HG03135 (cell line): ENCODE measurements at regions not wholly inside any gene's neighbourhood (a gene's known extent, or its start where the extent isn't known, plus 50 kb on each side); places are given as distances from the start of the nearest gene placed in this dataset.
"Not testable (repeated sequence)": the region's sequence is repeated elsewhere in the genome, so short reads cannot be mapped to it uniquely, and the experiment has no call there.

Experiments
- ATAC-seq: cut with Tn5 transposase; IDR thresholded peaks from one replicate; pipeline ENCODE4 v1.9.1; 2021; ENCODE audit warnings: mild to moderate bottlenecking, moderate library complexity; ENCODE audit not compliant: unreplicated experiment

DNA sequence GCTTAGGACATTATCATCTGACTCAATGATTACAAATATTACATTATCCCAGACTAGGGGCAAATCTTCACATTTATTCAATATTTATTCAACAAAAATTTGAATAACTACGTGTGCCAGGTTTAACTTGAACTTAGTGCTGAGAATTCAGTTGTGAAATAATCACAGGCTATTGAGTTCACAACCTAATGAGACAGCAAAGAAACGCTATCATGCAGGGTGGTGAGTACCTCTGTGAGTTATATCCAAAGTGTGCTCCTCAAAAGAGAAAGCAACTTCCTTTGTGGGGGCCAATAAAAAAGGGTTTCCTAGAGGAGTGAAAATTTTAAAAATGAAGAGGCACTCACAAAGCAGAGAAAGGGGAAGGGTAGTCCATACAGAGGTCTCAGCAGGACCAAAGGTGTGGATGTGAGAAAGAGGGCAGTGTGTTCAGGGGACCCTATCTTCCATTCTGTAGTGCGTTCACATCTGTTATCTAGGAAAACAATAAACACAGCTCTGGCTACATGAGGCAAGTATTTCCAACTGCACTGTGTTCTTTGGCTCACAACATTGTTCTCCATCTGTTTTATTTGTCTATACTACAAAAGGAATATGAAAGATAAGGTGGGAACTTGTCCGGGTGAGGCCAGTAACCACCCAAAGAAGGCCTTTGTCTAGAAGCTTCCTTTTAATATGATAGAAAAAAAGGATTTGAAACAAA lies 155.4 kb upstream of the MARCKS start:
- no peak for ATAC-seq

DNA sequence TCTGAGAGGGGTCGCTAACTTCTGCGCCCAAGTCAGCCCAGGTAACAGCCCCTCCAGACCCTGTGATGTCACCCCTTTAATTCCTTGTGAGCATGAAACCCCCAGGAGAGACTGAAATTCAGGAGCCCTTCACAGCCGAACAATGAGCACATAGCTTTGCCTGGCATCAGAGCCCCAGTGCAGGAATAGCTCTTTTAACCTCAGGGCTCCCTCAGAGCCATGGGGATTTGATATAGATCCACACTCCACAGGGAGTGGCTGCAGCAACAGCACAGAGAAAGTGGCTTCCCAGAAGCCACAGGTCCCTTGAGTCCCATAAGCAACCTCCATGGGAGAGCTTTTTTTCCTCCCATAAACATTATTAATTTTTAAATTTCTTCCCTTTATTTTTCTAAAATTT lies 150.0 kb upstream of the MARCKS start:
- ATAC-seq: no peak

DNA sequence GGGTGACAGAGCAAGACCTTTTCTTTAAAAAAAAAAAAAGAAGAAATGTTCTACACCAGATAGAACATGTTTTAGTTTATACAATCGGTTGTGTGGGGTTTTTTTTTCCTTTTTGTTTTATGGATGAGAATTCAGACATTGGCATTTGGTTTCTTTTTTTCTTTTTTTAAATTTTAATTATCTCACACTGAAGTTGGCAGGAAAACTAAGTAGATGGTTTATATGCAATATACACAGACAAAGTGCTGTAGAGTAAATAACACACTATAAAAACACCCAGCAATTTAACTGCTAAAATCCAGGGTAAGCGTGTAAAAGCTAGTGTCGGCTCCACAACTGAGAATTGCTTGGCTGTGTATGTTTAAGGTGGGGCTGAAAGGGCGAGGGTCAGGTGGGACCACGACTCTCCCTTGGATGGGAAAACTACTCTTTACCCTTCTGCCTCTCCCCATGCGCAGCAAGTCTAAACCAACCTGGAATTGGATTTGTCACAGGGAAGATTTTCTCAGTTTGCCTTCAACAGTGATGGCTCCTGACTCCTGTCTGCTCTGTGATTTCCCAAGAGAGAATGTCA lies 147.1 kb upstream of the MARCKS start:
- no peak for ATAC-seq

DNA sequence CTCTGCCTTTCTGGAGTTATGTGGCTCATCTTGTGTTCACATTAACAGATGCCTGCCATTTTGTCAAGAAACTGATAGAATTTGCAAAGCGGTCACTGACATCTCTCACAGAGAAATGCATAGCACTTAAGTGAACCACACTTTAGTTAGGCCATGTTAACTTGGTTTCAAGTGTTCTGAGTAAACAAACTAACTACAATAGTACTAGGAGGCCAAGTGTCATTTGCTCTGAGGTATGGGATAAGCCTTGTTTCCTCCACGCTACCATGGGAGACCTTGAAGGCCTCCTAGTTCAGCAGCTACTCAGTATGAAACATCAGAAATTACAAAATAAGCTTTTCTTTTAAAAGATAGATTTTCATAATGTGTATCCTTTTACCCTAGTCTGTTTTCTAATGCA lies 143.5 kb upstream of the MARCKS start:
- ATAC-seq: no peak

DNA sequence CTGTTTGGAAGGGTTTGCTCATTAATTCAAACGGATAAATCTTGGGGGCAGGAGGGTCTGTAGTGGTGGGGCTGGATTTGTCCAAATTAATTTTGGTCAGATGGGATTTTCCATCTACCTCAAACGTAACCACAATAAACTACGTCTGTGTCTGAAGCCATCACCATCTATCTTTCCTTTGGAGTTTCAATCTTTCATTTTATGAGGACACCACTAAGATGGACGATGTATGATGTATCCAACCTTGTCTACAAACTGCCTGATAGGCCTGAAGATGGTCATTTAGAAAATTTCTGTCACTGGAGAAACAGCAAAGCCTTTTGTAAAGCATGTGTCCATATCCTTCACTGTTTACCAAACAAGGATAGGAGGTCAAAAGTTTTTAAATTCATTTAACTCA lies 138.6 kb upstream of the MARCKS start:
- no peak for ATAC-seq

DNA sequence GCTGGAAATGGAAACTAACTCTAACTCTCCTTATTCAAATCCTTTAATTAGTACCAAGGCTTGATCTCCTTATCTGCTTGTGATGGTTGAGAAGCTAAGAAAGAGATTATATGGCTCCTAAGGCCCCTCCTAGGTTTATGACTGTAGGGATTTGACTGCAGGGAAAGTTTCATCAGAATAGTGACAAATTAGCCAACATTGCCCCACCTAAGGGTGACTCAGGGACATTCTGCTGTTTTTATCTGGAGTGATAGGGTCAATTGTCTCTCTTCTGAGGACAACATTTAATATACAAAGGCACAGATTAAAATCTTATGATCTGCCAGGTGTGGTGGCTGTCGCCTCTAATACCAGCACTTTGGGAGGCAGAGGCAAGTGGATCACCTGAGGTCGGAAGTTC lies 138.1 kb upstream of the MARCKS start:
- ATAC-seq: no peak

DNA sequence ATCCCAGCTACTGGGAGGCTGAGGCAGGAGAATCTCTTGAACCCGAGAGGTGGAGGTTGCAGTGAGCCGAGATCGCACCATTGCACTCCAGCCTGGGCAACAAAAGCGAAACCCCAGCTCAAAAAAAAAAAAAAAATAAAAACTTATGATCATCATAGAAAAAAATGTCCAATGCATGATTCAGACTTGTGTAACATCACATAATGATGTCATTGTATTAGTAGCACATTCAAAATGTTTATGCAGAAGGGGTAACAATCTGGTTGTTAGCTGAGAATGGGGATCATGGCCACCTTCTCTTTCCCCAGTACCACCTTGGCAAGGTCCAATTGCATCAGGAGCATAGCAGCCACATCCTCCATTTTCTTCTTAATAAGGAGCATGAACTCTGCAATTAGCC lies 137.6 kb upstream of the MARCKS start:
- ATAC-seq: no peak

DNA sequence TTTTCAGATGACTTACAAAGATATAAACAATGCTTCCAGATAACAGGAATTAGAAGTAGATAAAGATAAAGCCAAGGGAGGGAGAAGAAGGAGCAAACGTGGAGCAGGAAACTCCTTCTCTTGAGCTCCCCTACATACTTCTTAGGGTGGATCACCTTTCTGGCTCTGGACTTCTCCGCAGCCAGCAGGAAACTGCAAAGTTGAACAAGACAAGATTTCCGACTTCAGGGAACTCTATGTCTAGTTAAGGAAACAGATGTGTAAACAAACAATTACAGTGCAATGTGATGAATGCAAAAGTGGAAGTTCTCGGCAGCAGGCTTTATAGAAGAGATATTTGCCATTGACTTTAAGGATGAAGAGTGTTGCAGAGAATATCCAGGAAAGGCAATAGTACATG lies 134.0 kb upstream of the MARCKS start:
- no peak for ATAC-seq

DNA sequence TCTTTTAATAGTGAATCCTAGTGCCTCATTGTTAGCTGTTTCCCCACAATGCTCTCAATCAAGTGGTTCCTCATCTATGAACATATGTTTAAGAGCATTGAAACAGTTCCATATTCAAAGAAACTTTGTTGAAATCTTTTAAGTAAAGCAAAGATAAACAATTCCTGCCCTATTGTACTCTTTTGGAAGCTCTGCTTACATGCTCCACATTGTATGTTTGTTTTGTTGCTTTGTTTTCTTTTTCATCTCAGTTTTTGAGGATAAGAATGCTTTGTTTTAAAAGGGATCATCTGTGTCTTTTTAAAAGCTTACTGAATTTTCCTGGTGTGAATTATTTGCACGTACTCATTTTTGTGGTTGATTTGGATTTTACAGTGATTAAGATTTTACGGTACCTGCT lies 132.2 kb upstream of the MARCKS start:
- ATAC-seq: not testable (repeated sequence)

DNA sequence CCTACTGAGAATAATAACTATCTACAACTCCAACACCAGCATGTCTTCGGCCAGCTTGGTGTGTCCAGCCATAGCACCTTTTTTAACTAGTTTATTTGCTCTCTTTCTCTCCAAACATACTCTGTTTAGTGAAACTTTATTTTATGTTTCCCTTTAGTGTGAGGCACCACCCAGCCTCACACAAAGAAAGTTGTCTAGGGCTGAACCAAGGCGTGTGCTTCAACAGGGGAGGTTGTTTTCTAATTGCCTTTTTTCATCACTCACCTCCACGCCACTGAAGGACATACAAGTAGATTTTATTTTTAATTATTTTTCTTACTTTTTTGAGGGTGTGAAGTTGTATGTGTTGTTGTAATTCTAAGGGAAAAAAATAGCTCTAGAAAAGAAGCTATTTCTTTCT lies 125.6 kb upstream of the MARCKS start:
- no peak for ATAC-seq

DNA sequence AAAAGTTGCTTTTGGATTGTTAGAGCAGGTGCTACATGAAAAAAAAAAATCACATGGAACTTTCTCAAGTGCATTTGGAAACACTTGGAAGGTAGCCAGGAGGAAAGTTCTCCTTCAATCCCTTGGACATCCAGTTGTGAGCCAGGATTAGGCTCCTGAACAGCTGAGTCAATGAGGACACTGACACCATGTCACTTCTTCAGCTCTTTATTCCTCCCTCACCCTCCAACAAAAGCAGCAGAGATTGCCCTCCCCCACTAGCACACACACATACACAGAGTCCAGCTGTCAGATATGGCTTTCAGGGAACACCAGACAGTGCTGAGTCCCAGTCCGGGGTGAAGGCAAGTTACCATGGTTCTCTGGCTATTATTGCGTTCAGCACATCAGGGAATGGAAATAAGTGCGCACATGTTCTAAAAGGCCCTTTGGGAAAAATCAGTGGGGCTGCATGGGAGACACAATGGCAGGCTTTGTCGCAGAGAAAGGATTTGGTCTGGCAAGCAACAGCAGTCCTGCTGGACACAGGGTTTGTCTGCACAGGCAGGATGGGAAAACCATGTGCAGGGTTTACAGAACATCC lies 124.7 kb upstream of the MARCKS start:
- ATAC-seq: no peak

DNA sequence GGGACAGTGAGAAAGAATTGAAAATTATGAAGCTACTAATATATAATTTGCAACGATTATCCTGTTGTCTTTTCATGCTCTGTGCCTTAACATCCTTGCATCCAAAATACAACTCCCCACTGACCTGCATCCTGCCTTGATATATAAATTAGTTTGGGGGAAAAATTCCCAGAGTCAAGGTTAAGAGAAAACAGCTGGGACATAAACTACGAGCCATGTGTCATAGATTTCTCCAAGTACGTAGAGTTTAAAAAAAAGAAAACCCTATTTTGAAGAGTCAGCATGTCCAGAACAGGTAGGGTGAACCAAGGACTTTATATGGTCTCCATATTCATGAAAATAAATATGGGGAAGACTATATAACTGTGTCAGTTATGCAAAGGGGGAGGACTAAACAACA lies 123.8 kb upstream of the MARCKS start:
- ATAC-seq: no peak

DNA sequence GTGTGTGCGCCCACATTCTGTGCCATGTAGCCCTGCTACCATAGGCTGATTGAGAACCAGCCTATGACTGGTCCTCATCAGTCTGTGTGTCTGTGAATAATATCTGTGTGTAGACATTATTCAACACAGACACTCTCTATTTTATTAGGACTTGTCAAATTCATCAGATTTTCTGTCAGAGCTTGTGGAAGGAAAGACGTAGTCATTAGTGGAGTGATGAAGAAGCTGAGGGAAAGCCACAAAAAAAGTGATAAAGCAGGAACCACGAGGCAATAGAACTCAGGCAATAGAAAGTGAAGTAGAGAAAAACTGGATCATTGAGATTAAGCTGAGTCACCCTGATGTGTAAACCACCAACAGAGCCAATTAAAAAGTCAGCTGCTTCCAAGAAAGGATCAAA lies 122.2 kb upstream of the MARCKS start:
- no peak for ATAC-seq

DNA sequence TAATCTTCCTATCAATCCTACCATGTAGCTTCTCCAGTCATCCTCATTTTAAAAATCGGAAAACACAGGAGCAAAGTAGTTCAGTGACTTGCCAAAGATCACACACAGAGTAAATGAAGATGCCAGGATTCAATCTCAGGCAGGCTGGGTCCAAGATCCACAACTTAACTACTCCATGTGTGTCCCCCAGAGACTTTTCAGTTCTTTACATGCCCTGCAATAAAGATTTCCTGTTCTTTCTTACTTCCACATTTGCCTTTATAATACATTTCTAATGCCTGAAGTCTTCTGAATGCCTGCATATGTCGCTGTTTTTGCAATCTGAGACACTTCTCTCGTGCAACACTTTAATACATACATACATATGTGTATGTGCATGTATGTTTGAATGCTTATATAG lies 121.7 kb upstream of the MARCKS start:
- ATAC-seq: no peak

DNA sequence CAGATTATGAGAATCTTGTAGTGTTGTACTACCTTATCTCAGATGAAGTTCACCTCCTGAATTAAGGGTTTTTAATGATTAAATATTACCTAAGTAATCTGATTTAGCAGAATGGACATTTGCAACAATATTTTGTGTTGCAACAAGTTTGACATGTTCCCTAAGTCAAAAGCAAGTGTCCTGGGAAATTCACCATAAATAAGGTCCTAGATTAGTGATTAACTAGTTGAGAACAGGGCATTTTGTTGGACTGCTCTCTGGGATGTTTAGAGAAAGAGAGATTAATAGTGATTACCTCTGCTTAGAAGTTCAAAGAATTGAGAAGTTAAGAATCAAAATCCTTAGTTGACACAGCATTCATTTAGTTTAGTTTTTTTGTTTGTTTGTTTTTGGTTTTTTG lies 120.2 kb upstream of the MARCKS start:
- no peak for ATAC-seq

DNA sequence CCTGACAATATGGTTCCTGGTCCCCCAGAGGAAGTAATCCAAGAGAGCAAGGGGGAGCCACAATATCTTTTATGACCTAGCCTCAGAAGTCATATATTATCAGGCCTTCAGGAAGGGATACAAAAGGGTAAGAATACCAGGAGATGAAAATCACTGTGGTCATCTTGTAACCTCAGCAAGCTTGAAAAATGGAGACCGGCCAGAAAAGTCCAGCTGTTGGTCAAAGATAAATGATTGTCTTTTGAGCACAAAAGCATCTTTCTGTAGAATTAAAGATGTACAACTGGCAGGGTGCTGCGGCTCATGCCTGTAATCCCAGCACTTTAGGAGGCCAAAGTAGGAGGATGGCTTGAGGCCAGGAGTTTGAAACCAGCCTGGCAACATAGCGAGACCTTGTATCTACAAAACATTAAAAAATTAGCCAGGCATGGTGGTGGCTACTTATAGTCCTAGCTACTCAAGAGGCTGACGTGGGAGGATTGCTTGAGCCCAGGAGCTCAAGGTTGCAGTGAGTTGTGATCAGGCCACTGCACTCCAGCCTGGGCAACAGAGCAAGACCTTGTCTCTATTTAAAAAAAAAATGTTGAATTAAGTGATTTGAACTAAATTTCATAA lies 118.0 kb upstream of the MARCKS start:
- no peak for ATAC-seq

DNA sequence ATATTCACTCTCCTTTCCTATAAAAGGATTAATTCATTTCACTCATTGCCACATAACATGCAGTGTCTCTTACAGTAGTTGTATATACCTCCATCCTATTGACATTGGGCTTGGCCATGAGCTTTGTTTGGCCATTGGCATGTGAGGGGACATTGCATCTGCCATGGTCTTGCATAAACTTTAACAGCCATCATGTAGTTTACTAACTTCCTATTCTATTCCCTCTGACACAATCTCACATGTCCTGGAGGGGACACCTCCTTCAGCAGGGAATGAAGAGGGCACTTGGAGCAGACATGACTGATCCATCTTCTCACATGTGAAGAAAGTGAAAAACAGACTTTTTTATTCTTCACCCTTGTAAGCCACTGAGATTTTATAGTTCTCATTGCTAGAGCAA lies 115.5 kb upstream of the MARCKS start:
- ATAC-seq: no peak

DNA sequence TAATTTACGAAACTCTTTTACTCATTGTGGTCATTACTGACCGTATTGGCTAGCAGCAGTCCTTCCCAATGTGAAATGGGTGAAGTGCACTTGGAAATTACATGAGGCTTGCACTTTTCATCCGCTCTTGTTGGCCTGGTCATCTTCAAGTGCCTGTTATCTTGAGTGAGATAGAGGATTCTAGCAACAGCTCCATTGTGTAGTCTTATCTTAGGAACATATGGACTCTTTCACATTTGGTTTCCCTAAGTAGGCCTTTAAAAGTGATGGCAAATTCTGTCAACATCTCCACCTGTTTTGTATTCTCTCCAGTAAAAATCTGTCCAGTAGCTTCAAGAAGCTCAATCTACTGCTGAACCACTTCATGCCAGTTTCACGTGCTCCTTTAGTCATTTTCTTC lies 114.8 kb upstream of the MARCKS start:
- no peak for ATAC-seq

DNA sequence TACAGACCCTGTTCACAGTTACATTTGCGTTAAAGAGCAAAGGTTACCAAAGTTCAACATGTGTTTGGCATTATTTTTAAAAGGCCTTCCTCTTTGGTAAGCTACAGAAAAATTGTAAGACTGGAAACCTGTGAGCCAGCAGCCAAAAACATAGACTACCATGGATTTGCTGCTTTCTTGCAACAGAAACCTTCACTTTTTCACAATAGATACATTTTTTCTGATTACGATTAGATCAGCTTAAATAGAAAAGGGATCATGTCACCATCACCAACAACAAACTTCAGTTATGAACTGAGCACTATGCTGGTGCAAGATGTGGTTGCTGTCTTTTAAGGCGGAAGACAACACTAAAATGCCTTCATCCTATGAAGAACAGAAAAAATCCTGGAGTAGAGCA lies 112.3 kb upstream of the MARCKS start:
- ATAC-seq: no peak

DNA sequence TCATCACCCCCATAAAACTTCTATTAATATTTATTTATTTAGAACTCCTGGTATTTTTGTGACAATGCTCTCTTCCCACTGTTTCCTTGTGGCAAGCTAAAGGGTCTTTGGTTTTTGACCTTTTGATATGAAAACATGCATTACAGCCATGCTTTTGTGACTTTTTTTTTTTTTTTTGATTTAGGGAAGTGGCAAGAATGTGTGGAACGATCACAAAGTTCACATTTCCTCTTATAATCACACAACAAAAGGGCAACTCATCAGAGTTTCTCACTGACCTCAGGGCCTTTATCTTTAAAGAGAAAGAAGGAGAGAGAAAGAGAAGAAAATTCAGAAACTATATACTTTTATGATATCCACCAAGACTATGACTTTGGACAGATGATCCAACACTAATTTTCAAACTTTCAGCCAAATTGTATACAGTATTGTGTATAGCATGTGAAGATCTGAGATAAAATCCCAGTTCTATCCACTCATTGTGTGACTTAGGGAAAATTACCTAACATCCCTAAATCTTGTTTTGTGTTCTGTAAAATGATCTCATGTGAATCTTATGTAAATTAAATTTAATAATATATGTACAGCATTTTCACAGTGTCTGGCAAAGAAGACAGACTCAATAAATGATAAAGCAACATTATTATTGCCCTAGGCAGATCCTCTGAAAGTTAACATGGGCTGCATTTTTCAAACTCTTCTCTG lies 106.8 kb upstream of the MARCKS start:
- no peak for ATAC-seq

DNA sequence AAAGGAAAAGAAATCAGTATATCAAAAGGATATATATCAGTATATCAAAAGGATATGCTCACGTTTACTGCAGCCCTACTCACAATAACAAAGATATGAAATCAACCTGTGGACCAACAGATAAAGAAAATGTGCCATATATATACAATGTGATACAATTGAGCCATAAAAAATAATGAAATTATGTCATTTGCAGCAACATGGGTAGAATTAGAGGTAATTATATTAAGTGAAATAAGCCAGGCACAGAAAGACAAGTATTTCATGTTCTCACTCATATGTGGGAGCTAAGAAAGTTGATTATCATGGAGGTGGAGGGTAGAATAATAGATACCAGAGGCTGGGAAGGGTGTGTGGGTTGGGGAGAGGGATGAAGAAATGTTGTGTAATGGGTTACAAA lies 102.9 kb upstream of the MARCKS start:
- ATAC-seq: no peak
